NCI-H1105 (cell line): ENCODE measurements at regions not wholly inside any gene's neighbourhood (a gene's known extent, or its start where the extent isn't known, plus 50 kb on each side); places are given as distances from the start of the nearest gene placed in this dataset.

Source experiments
- DNase-seq: peaks from one replicate; lab custom pipeline; 2025; lab: John Stamatoyannopoulos, UW

DNA sequence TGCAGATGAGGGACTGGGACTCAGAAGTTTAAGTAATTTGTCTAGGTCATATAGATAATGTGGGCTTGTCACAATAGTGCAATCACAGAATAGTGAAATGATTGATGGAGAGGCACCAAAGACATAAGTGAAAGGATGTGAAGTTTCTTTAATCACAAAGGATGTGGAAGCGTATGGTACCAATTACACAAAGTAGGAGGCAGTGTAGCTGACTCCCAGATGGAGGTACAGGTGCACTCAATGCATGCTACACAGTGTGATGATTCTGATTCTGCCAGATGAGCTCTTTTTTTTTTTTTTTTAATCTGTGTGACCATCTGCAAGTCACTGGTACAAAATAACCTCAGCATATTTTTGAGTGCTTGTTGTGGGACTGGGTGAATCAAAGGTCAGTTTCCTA lies 411.3 kb downstream of the SPRY1 start:
- no peak for DNase-seq

- DNase-seq, result no peak
Measured at GRCh38 chr4:123809864-123810263, 413.3 kb downstream of the SPRY1 start.

- no peak for DNase-seq
Measured at GRCh38 chr4:123812066-123812390, 415.4 kb downstream of the SPRY1 start.

- no peak for DNase-seq
Measured at GRCh38 chr4:123813901-123814300, 417.3 kb downstream of the SPRY1 start.

- DNase-seq, result no peak
Measured at GRCh38 chr4:123816462-123816861, 419.9 kb downstream of the SPRY1 start.

DNA sequence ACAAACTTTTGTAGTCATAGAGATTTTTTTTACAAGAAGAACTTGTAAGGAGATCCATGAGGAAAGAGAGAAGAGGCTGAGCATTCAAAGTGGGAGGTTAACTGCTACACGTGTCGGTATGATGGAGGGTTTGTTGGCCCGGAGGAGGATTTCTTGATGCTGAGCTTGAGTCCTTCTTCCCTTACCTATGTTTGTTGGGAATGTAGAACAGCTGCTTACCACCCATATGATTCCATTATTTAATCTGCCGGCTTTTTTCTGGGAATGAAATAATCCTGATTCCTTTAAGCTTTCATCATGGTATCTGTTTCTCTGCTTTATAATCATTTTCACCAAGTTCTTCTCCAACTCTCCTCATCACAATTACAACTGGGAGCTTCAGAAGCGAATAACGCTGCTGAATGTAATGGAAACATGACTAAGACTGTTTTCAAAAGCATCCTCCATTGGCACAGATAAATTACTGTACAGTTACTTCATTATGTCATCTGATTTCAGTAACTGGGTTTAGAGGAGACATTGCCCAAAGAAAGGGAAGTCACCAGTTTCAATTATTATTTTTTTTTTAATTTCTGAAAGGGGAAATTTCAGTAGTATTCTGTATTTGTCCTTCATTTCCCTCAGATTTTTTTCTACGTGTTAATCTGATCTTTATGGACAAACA lies 420.6 kb downstream of the SPRY1 start:
- DNase-seq, result no peak

GRCh38 chr4:123819362-123820035 lies 422.9 kb downstream of the SPRY1 start:
- DNase-seq, result no peak

- DNase-seq, result no peak
Measured at GRCh38 chr4:123821861-123822260, 425.3 kb downstream of the SPRY1 start.

DNA sequence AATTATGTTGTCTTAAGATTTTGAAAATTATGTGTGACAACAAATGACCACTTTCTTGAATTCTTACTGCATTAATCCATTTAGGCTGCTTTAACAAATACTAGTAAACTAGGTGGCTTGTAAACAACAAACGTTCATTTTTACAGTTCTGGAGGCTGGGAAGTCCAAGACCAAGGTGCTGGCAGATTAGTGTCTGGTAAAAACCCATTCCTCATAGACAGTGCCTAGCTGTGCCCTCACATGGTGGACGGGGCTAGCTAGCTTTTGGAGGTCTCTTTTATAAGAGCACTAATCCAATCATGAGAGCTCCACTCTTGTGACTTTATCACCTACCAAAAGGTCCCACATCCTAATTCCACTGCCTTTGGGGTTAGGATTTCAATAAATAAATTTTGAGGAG lies 425.8 kb downstream of the SPRY1 start:
- no peak for DNase-seq

- DNase-seq, result no peak
Measured at GRCh38 chr4:123823244-123823643, 426.6 kb downstream of the SPRY1 start.

GRCh38 chr4:123824524-123824923 lies 427.9 kb downstream of the SPRY1 start:
- DNase-seq, result no peak

DNA sequence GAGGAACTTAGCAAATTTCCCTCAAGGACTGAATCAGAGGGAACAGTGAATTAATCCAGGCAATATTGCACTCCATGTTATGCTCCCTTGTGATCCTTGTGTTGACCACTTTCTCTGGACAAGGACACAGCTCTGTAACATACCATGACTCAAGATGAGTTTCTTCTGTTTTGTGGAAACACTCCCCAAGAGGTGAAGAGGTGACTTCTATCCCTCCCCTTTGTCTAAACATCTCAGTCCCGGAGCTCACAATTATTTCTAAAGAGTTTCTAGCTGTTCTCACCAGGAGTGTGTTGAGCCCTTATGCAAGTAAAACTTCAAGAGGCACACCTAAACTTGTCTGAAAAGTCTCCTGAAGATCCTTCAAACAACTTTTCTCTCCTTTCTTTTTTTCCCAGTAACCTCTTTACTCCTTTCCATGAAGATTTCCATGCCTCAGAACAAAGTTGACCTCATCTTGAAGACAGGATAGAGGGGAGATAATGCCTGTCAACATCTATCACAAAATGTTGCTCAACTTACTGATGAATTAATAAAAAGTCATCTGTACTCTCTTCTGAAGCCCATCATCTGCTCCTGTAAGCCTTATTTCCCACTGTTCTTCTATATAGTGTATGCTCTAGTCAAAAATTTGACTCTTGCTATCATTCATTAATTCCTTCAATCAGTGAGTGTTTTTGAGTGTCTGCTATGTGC lies 429.1 kb downstream of the SPRY1 start:
- DNase-seq, result no peak

DNA sequence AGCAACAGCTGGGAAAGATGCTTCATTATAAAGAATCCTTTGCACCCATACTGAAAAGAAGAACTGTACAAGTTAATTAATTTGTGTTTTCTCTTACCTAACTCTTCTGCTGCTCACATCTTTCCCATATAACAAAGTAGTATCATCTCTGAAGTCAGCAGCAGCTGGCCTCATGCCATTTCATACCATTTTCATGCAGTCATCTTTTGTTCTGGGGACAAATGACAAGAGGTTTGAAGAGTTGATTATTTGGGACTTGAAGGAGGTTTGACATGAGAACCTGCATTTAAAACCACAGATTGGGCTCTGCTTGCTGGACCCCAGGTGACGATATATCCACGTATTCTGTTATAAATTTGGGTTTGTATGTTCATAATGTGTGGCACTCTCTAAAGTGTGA lies 430.3 kb downstream of the SPRY1 start:
- DNase-seq, result no peak

GRCh38 chr4:123827511-123827910 lies 430.9 kb downstream of the SPRY1 start:
- DNase-seq, result no peak

DNA sequence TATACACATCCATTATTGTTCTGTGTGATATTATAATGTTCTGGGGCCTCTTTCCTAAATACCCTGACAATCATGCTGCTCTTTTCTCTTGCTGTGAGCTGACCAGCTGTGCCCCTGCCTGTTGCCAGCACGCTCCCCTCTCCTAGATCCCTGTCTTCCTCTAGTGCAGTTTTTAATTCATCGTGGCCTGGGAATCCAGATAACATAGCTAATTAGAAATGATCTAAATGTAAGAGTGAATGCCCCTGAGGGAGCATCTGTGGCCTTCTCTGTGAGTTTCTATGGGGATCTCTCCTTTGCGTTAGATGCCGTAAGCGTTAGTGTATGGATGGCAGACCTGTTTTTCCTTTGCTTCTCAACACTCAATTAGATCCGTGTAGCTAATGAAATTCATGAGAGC lies 434.3 kb downstream of the SPRY1 start:
- DNase-seq, result no peak

DNA sequence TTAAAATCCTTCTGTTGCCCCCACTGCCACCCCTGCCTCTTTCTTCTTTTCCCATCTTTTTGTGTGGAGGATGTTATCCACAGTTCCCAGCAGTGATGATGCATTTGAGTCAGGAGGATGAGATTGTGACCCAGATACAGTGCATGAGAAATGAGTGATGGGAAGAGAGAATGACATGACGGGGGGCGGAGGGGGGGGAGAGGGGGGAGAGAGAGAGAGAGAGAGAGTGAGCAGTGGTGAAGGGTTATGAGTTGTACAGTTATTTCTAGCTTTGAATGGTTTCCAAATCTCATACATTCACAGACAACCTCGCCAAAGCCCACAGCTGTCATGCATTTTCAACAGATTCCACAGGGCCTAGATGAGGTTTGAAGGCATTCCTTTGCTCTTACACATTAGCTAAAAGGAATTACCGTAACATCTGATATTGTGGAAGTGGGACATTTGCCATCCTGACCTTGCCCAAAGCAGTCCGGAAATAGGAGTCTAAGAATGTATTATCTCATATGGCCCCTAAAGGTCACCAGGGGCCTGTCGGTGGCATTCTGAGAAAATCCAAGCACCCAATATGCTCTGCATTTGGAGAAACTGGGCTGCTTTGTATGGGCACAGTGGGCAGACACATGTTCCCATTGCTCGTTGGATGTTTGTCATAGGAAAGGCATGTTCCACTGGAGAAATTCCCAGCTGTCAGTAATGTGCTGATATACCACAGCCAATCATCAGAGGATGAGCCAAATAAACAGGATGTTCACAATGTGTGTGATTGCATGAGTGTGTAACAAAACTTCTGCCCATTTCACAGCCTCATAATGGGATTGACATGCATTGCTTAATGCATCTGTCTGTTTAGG lies 435.8 kb downstream of the SPRY1 start:
- no peak for DNase-seq

- DNase-seq, result no peak
Measured at GRCh38 chr4:123833171-123833643, 436.6 kb downstream of the SPRY1 start.

GRCh38 chr4:123835831-123836590 lies 439.4 kb downstream of the SPRY1 start:
- DNase-seq, result no peak

DNA sequence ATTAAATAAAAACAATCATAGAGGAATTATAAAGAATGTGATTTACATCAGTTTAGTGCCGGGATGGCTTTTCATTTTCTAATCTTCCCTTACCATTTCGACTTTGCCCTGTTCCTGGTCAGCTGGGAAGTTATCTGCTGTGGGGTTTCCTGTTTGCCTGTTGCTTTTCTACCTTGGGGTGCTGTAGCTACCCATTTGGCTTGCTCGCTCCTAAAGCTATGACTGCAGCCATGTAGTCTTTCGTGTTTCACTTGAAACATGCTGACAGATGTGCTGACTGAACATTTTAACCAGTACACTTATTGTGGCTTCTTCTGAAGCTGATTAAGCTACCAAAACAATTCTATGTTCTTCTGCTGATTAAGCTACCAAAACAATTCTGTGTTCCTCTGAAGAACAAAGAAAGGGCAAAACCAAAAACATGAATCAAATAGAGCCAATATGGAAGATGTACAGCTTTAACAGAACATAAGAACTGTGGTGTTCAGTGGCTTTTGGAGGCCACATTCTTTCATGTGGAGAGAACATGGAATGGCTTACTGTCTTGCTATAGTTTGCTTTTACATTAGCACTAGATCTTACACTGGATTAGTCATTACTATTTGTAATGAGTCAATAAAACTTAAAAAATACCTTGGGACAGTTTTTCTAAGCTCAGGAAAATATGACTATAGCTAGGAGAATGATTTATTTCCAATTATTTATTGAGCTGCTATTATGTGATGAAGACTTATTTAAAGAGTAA lies 440.4 kb downstream of the SPRY1 start:
- no peak for DNase-seq

DNA sequence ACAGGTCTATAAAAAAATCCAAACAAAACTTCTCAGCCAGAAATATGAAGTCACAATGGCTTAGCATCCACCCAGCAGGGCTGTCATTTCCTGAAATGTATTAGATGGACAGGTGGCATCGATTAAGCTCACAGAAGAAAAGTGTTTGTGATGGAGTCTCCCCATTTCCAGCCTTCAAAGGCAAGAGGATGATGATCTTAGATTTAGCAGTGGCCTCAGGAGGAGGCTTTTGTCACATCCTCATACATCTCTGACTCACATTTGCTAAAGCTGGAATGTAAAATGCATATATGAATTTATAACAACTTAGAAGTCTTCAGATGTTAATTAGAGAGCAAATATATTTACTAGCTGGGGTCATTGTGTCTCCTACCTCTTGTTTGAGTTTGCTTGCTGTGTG lies 441.9 kb downstream of the SPRY1 start:
- no peak for DNase-seq

GRCh38 chr4:123840197-123840596 lies 443.6 kb downstream of the SPRY1 start:
- DNase-seq, result no peak
